Sigmoid colon (tissue), 4 donors: ENCODE measurements at regions not wholly inside any gene's neighbourhood (a gene's known extent, or its start where the extent isn't known, plus 50 kb on each side); places are given as distances from the start of the nearest gene placed in this dataset.

Experiments used
- CTCF ChIP-seq, 4 experiments: fragments of 450-650 bp in 3 of 4; fragments of 200-600 bp in 1 of 4; IDR thresholded peaks; one replicate each; pipeline ENCODE4 v1.5.1; 2016 to 2019; ENCODE audit warnings: antibody characterized with exemption in 4 of 4, mild to moderate bottlenecking in 3 of 4, moderate library complexity in 2 of 4
- POLR2A ChIP-seq, 2 donors: fragments of 450-650 bp; IDR thresholded peaks; one replicate each; pipeline ENCODE4 v1.6.1; 2016; ENCODE audit warnings: antibody characterized with exemption in 2 of 2, mild to moderate bottlenecking in 2 of 2, moderate library complexity in 2 of 2
- POLR2AphosphoS5 ChIP-seq, 4 donors: sonication (generic); formaldehyde crosslinking; IDR thresholded peaks; one replicate each; pipeline ENCODE4 v1.6.1; 2017; ENCODE audit warnings: antibody characterized with exemption in 4 of 4

- TF ChIP-seq CTCF (IDR thresholded peaks at IDR 0.05) (no peak), POLR2AphosphoS5 (IDR thresholded peaks at IDR 0.05) (no peak), POLR2A (IDR thresholded peaks at IDR 0.05) (no peak)
These were observed 212.5 kb upstream of the EEF2KMT start for GRCh38 chr16:5309946-5310611.
